DOHH2 (cell line): ENCODE measurements at regions not wholly inside any gene's neighbourhood (a gene's known extent, or its start where the extent isn't known, plus 50 kb on each side); places are given as distances from the start of the nearest gene placed in this dataset.

Experiments used
- H3F3A ChIP-seq: fragments of 200-600 bp; sonication (generic), shearing (Covaris generic); 2 replicates; pipeline ENCODE4 v1.6.0; 2016; ENCODE audit warnings: antibody characterized with exemption, mild to moderate bottlenecking; ENCODE audit not compliant: control insufficient read depth, insufficient read depth
- H3K27ac ChIP-seq: fragments of 200-600 bp; sonication (generic); 2 replicates; pipeline ENCODE4 v1.5.1; 2014; ENCODE audit warnings: low read depth, mild to moderate bottlenecking, low read length, moderate library complexity
- H3K27me3 ChIP-seq: fragments of 200-600 bp; sonication (generic); 2 replicates; pipeline ENCODE4 v1.6.1; 2014; ENCODE audit warnings: mild to moderate bottlenecking, low read length, mixed read lengths; ENCODE audit not compliant: control insufficient read depth
- H3K36me3 ChIP-seq: fragments of 200-600 bp; sonication (generic); 2 replicates; pipeline ENCODE4 v1.6.1; 2014; ENCODE audit warnings: mild to moderate bottlenecking, low read length, moderate library complexity, mixed read lengths; ENCODE audit not compliant: control insufficient read depth
- H3K4me1 ChIP-seq: fragments of 200-600 bp; sonication (generic); 2 replicates; pipeline ENCODE4 v1.6.1; 2014; ENCODE audit warnings: mild to moderate bottlenecking, low read length, mixed read lengths; ENCODE audit not compliant: control insufficient read depth
- H3K4me2 ChIP-seq: fragments of 200-600 bp; sonication (generic); 2 replicates; pipeline ENCODE4 v1.6.0; 2014; ENCODE audit warnings: mild to moderate bottlenecking, low read length, moderate library complexity
- H3K4me3 ChIP-seq: fragments of 200-600 bp; sonication (generic); 2 replicates; pipeline ENCODE4 v1.5.1; 2014; ENCODE audit warnings: mild to moderate bottlenecking, low read length, mixed read lengths
- H3K79me2 ChIP-seq: fragments of 200-600 bp; sonication (generic); 2 replicates; pipeline ENCODE4 v1.6.1; 2014; ENCODE audit warnings: mild to moderate bottlenecking, low read length, mixed read lengths; ENCODE audit not compliant: control insufficient read depth
- H3K9me2 ChIP-seq: fragments of 200-600 bp; sonication (generic); replicated peaks from 2 replicates; pipeline ENCODE4 v1.6.1; 2014; ENCODE audit warnings: mild to moderate bottlenecking, low read length, mixed read lengths; ENCODE audit not compliant: control insufficient read depth
- H3K9me3 ChIP-seq: fragments of 200-600 bp; sonication (generic); 2 replicates; pipeline ENCODE4 v1.6.1; 2014; ENCODE audit warnings: antibody characterized with exemption, low read length, mixed read lengths; ENCODE audit not compliant: control insufficient read depth, insufficient read depth
- H4K20me1 ChIP-seq: fragments of 200-600 bp; sonication (generic); 2 replicates; pipeline ENCODE4 v1.6.0; 2014; ENCODE audit warnings: low read depth, mild to moderate bottlenecking, antibody characterized with exemption, low read length, moderate library complexity; ENCODE audit not compliant: control insufficient read depth, insufficient read depth
- CTCF ChIP-seq: fragments of 200-600 bp; sonication (generic); IDR thresholded peaks from one replicate; pipeline ENCODE4 v1.5.1; 2014; ENCODE audit warnings: antibody characterized with exemption, mild to moderate bottlenecking, low read depth, low read length; ENCODE audit not compliant: poor library complexity, severe bottlenecking
- EZH2phosphoT487 ChIP-seq: fragments of 200-600 bp; sonication (generic); IDR thresholded peaks from 2 replicates; pipeline ENCODE4 v1.6.1; 2017; ENCODE audit warnings: borderline replicate concordance, mild to moderate bottlenecking, antibody characterized with exemption, low read length, moderate library complexity, mixed read lengths

GRCh38 chr17:65393514-65393913 lies 167.9 kb downstream of the AXIN2 start:
- no peak overlapping the region for H3K27ac ChIP-seq
- no peaks in the 10 kb centered on the region for H3F3A ChIP-seq
- no peaks in the 10 kb centered on the region for H3K4me1 ChIP-seq
- H3K4me3 ChIP-seq: no peak overlapping the region
- no peak for TF ChIP-seq CTCF
- H3K9me3 ChIP-seq: no peaks in the 10 kb centered on the region
- H3K36me3 ChIP-seq: no peaks in the 10 kb centered on the region
- H3K9me2 ChIP-seq: no peaks in the 10 kb centered on the region
- no peaks in the 10 kb centered on the region for H4K20me1 ChIP-seq
- peaks cover 4% of the 10 kb centered on the region; the same call in 1 of the 2 replicates for H3K27me3 ChIP-seq
- no peaks in the 10 kb centered on the region for H3K79me2 ChIP-seq
- H3K4me2 ChIP-seq: no peak overlapping the region

GRCh38 chr17:65389949-65390348 lies 171.5 kb downstream of the AXIN2 start:
- Histone ChIP-seq H3K9me2 (no peaks in the 10 kb centered on the region), H3K4me2 (no peak overlapping the region), H3K27me3 (peaks cover under 1% of the 10 kb centered on the region; the same call in 1 of the 2 replicates), H3K79me2 (no peaks in the 10 kb centered on the region), H4K20me1 (no peaks in the 10 kb centered on the region), H3K4me3 (no peak overlapping the region), H3K36me3 (no peaks in the 10 kb centered on the region), H3K4me1 (no peaks in the 10 kb centered on the region), H3K9me3 (no peaks in the 10 kb centered on the region), H3F3A (no peaks in the 10 kb centered on the region), H3K27ac (no peak overlapping the region)
- TF ChIP-seq EZH2phosphoT487: no peak
- no peak for TF ChIP-seq CTCF

GRCh38 chr17:65389426-65389825 lies 172.0 kb downstream of the AXIN2 start:
- H3K36me3 ChIP-seq: no peaks in the 10 kb centered on the region
- H3F3A ChIP-seq: no peaks in the 10 kb centered on the region
- H3K79me2 ChIP-seq: no peaks in the 10 kb centered on the region
- no peak overlapping the region for H3K27ac ChIP-seq
- no peaks in the 10 kb centered on the region for H3K4me1 ChIP-seq
- no peaks in the 10 kb centered on the region; the same call in 1 of the 2 replicates for H3K27me3 ChIP-seq
- H3K4me2 ChIP-seq: no peak overlapping the region
- H3K9me3 ChIP-seq: no peaks in the 10 kb centered on the region
- no peaks in the 10 kb centered on the region for H3K9me2 ChIP-seq
- TF ChIP-seq EZH2phosphoT487: no peak
- no peak for TF ChIP-seq CTCF
- no peaks in the 10 kb centered on the region for H4K20me1 ChIP-seq
- H3K4me3 ChIP-seq: no peak overlapping the region

- TF ChIP-seq CTCF (no peak), EZH2phosphoT487 (no peak)
- no peaks in the 10 kb centered on the region for H3K4me1 ChIP-seq
Observed at GRCh38 chr17:65388911-65389310, 172.5 kb downstream of the AXIN2 start.

More at GRCh38 chr17:65388911-65389310, 172.5 kb downstream of the AXIN2 start:
- Histone ChIP-seq H3K4me3 (no peak overlapping the region), H3K9me3 (no peaks in the 10 kb centered on the region), H3K27me3 (no peaks in the 10 kb centered on the region; the same call in 1 of the 2 replicates), H3K4me2 (no peak overlapping the region), H3K27ac (no peak overlapping the region), H3K36me3 (no peaks in the 10 kb centered on the region), H3K9me2 (no peaks in the 10 kb centered on the region), H3F3A (no peaks in the 10 kb centered on the region), H3K79me2 (no peaks in the 10 kb centered on the region), H4K20me1 (no peaks in the 10 kb centered on the region)
